AG08396 (cell line): ENCODE measurements at regions not wholly inside any gene's neighbourhood (a gene's known extent, or its start where the extent isn't known, plus 50 kb on each side); places are given as distances from the start of the nearest gene placed in this dataset.
"Not testable (repeated sequence)": the region's sequence is repeated elsewhere in the genome, so short reads cannot be mapped to it uniquely, and the experiment has no call there.

Experiments
- DNase-seq: peaks from one replicate; pipeline ENCODE4 v3.0.0; 2012; ENCODE audit warnings: low spot score, mixed read lengths

DNA sequence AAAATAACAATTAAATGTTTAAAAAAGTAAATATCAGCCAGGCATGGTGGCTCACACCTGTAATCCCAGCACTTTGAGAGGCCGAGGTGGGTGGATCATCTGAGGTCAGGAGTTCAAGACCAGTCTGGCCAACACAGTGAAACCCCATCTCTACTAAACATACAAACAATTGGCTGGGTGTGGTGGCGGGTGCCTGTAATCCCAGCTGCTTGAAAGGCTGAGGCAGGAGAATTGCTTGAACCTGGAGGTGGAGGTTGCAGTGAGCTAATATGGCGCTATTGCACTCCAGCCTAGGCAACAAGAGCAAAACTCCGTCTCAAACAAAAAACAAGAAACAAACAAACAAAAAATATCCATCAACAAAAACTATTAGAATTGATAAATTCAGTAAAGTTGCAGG lies 77.5 kb downstream of the SNX5 start:
- DNase-seq = not testable (repeated sequence)

DNA sequence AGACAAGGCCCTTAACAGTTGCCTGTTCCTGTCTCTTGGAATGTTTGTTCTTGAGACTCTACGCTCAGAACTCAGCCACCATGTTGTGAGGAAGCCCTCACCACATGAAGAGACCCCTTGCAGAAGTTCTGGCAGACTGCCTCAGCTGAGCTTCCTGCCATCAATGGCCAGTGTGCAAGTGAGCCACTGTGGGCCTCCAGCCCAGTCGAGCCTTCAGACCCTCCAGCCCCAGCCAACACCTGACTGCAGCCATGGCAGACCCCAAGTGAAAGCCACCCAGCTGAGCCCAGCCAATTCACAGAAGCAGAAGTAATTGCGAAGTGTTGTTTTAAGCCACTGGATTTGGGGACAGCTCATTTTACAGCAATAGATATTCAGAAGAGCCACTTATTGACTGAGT lies 78.3 kb downstream of the SNX5 start:
- no peak for DNase-seq

DNA sequence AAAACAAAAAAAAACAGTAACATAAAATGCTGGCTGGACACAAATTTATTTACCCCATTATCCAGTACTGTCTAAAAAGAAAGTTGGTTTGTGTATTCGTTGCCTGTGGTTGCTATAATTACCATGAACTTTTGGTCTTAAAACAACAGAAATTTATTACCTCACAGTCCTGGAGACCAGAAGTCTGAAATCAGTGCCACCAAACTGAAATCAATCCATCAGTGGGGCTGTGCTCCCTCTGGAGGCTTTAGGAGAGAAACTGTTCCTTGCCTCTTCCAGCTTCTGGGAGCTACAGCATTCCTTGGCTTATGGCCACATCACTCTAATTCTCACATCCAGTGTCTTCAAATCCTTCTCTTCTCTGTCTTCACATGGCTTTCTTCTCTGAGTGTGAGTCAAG lies 79.4 kb downstream of the SNX5 start:
- no peak for DNase-seq

DNA sequence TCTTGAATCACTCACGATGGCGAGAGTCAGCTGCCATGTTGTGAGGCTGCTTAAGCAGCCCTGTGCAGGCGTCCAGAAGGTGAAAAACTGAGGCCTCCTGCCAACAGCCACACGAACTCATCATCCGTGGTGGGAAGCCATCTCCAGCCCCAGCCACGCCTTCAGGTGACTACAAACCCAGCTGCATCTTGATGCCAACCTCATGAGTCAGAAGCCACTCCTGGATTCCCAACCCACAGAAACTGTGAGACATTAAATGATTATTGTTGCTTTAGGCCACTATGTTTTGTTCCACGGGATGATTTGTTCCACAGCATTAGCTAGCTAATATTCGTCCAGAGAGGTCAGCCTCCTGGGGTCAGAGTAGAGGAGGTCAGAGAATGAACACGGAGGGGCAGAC lies 80.5 kb downstream of the SNX5 start:
- no peak for DNase-seq

DNA sequence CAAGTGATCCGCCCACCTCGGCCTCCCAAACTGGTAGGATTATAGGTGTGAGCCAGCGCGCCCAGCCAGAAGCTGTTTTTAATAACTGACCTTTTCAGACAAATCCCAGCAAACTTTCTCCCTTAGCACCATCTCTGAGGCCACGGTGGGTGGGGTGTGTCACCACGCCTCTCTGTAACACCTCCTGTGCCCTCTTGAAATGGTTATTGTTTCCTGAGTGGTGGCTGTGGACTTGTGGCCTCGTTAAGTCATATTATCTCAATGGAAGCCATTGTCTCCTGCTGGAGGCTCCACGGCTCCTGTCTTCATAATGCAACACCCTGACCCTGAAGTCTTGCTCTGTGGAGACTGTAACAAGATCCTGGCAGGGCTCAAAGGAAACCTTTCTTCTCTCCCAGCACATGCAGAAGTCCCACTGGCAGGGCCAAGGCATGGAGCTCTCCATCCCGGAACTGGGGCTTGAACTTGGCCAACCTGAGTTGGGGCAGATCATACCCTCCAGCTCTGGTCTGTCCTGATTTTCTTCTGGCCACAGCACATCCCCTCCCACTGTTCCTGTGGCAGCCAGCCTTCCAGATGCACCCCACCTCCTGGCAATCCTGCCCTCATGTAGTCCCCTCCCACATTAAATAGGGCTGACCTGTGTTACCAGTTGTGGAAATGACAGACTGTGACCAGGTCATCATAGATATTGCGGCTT lies 81.1 kb downstream of the SNX5 start:
- no peak for DNase-seq

DNA sequence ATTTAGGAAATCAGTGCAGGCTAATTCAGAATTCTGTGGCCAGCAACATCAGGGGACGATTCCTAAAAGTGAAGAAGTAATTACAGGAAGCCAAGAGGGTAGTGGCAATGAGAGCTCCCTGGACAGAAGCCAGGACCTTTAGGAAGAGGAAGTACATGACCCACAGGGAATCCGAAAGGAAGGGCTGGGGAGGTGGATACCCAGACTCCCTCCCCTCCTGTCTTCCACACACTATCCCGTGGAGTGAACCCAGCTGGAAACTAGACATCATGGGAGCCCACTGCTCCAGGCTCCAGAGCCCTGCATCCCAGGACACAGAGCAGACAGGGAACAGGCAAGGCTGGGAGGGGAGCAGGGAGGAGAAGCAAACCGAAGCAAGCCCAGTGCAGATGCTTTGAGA lies 83.0 kb downstream of the SNX5 start:
- no peak for DNase-seq

DNA sequence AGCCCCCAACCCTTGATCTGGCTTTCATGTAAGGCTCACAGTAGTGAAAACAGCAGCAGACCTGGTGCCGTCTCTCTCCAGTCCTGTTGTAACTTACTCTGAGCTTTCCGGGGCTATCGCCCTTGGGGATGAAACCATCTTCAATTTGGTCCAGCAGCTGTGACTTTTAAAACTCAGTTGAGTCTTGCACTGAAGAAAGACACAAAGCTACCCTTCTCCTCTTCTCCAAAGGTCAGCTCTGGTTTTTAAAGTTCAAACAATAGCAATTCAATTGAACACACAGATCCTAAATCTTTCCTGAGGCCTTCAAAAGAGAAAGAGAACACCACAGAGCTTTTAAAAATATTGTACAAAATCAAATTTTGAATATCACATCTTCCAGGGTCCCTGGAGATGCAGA lies 83.5 kb downstream of the SNX5 start:
- no peak for DNase-seq

DNA sequence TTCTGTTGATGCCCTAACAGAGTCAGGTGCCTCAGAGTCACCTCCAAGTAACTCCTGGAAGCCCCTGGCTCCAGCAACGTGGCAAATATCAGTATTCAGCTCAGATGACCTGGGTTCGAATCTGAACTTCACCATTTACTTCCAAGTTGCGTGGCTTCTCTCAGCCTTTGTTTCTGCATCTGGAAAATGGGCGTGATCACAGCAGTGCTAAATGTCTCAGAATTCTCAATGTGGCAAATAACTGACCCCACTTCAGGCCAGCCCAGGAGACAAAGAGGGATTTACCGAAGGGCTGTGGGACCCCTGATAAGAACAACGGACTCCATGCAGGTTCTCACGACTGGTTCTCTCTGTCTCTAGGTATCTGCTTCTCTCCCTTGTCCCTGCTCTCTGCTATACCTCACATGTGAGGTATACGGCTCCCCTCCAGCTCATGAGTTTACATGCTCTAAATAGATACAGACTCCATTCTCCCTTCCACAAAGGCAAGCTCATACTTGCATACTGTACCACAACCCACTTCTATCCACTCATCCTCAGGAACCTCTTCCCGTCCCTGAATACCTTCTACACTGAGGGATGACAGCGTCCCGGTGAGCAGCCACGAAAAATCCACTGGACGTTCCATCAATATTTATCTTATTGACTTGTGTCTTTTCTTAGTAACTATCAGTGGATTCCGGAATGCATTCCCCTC lies 84.1 kb downstream of the SNX5 start:
- DNase-seq = no peak

DNA sequence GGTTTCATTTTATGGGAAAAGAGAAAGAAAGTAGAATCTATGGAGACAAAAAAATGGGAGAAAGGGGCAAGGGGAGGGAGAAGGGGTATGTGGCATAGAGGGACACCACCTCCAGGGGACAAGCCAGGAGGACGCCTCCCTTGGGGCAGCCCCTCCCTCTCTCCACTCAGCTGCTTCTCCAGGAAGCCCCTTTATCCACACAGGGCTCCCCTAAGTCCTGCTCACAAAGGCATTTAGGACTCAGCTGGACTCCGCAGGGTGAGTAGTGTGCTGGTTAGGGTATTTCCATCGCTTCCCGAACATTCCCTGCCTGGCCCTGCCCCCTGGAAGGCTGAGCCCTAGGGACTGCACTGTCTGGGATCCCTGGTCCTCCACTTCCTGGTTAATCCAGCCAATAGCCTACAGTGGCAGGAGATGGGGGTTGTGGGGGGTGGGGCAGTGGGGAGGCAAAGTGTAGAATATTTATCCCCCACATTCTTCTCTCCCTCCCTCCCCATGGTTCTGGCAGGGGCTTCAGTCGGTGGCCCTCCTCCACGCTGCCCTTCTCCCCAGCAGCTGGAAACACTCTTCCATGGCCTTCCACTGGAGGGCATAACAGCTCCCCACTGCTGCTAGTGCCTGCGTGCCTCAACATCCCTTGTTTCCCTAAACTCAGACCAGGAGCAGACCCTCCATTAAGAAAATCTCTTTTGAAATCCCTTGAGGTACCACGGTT lies 84.8 kb downstream of the SNX5 start:
- DNase-seq = no peak

DNA sequence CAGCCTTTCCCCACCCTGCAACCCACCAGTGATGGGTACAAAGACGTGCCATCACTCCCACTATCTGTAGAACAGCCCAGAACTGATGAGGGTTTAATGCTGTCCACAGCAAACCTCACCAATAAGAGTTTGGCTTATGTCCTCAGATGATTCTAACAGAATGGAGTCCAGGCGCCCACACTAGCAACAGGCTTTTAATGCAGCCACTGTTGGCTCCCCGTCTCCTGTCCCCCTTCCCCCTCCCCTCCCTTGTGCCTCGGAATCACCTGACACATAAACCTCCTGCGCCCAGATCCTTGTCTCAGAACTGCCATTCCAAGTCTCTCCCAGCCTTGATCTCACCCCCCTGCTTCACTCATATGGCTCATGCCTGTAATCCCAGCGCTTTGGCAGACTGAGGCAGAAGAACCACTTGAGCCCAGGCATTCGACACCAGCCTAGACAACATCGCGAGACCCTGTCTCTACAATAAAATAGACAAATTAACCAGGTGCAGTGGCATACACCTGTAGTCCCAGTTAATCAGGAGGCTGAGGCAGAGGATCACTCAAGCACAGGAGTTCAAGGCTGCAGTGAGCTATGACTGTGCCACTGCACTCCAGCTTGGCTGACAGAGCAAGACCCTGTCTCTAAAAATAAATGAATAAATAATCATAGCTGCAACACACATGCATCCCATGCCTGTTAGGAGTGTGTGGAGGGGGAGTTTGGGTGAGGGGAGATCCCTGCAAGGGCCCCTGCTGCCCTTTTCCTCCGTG lies 85.6 kb downstream of the SNX5 start:
- no peak for DNase-seq

DNA sequence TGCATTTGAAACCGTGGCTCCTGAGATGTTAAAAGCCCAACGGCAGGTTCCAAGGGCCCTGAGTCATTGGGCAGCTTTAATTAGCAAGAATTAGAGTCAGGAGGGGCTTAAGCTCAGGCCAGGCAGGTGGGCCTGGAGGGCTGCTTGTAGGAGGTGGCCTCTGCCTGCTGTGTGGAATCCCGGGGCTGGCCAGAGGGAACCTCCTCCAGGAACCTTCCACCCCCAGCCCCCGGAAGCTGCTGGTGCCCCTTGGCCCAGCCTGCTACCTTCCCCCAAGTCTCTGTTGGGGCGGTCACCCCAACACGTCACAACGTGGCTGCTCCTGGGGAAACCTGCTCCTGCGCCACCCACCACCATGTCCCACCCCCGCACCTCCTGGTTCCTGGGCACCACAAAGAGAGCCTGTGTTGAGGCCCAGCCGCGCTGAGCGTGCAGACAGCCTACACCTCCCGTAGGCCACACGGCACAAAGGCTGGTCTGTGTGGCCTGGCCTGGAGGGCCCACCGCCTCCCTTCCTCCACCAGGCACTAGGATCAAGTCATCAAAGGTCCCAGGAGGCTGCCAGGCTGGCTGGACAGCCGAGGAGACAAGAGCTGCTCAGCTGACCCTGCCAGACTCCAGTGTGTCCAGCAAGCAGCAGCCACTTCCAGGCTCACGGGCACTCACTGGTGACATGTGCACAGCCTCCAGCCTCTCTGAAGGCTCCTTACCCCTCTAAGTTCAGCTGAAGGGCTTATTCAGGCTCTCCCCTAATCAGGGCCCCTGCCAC lies 86.3 kb downstream of the SNX5 start:
- DNase-seq = no peak

DNA sequence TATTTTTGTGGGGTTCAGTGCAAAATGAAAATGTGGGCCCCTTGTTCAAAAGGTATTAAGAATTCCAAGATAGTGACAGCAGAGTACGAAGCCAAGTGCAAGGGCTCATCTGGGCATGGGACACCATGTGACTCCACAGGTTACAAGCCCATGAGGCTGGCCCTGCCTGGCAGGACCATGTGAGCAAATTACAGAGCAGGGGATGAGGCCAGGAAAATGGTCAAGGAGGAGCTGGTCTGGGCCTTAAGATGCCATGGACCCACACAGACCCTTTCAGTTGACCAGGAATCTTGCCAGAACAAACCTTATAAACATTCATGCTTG lies 86.9 kb downstream of the SNX5 start:
- DNase-seq = no peak

DNA sequence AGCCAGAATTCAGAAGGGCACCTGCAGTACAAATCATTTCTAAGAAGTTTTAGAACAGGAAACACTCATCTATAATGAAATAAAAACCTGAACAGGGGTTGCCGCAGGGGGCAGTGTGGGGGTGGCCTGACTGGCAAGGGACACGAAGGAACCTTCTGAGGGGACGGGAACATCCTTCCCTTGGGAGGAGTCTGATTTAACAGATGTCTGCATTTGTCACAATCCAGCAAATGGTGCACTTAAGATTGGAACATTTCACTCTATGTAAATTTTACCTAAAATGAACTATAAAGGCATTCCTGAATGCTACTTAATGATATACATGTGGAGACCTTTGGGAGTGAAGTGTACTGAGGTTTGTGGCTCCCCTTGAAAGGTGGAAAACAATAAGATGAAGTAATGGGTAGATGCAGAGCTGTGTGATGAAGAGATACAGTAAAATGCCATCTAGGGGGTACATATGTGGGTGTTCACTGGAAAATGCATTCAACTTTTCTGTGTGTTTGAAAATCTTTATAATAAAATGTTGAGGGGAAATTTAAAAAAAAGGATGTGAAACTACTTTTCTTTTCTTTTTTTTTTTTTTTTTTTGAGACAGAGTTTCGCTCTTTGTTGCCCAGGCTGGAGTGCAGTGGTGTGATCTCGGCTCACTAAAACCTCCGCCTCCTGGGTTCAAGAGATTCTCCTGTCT lies 89.5 kb downstream of the SNX5 start:
- no peak for DNase-seq

DNA sequence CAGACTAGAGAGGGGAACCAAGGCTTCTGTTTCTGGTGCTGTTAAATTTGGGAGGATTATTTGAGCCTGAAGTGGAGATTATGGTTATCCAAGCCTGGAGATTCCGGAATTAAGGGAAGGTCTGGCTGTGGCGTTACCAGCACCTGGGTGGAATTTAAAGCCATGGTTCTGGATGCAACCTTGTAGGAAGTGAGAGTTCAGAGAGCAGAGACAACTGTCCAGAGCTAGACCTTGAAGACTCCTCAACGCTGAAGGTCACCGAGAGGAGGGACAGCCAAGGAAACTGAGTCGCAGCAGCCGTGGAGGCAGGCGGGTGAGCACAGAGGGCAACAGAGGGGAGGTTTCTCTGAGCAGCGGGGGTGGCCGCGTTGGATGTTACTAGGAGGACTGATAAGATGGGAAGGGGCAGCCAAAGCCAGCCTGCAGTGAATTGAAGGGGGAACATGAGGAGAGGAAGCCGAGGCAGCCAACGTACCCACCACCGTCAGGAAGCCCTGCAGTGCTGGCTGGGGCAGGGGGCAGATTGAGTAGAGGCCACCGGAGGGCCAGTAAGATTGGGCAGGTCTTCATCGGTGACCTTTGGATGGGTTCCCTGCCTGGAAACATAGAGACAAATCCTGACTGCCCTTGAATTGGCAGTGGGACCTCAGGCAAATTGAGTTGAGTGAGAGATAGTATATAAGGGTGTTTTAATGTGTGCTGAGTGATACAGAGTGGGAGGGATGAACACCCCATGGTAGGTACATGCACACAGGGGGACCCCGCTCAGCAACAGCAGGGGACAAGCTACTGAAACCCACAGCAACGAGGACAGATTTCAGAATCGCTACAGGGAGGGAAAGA lies 90.3 kb downstream of the SNX5 start:
- no peak for DNase-seq

DNA sequence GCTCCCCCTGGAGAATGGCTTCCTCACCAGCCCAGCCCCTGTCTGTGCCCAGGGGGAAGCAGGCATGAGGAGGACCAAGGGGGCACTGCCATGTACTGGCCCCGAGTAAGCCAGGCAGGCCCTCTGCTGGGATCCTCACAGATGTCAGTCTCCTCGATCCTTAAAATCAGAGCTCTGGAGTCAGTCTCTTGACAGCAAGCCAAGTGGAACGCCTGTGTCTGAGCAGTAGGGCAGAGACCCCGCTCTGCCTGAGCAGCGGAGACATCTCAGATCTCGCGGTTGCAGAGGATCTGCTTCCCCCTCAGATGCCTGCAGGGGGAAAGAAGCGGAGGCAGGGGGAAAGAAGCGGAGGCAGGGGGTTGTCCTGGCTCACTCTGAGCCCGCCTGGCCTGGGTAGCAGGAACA lies 92.6 kb downstream of the SNX5 start:
- no peak for DNase-seq

DNA sequence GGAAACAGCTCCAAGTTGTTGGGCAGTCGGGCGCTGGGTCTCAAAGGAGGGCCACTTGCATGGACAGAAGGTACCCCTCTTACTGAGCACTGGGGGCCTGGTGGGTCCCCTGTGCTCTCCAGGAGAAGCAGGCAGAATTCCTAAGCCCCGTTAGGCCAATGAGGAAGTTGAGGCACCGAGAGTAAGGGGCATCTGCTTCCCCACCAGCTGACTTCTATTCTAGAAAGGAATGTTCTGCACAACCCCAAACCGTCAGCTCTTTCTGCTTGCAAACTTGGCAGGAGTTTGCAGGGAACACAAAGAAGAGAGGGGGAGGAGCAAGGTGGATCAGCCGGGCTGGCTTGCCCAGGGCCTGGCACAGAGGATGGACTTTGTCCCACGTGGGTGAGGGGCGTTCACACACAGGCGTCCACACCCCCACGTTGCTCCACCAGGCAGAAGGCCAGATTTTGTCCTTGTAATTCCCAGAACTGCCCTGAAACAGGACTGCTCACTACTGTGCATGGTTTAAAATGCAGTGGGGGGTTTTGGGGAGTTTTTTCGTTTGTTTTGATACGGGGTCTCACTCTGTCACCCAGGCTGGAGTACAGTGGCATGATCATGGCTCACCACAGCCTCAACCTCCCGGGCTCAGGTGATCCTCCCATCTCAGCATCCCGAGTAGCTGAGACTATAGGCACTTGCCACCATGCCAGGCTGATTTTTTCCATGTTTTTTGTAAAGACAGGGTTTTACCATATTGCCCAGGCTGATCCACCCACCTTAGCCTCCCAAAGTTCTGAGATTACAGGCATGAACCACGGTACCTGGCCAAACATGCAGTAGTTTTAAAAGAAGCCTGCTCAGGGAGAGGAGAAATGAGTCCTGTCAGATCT lies 93.3 kb downstream of the SNX5 start:
- DNase-seq = peak; percentile 57

DNA sequence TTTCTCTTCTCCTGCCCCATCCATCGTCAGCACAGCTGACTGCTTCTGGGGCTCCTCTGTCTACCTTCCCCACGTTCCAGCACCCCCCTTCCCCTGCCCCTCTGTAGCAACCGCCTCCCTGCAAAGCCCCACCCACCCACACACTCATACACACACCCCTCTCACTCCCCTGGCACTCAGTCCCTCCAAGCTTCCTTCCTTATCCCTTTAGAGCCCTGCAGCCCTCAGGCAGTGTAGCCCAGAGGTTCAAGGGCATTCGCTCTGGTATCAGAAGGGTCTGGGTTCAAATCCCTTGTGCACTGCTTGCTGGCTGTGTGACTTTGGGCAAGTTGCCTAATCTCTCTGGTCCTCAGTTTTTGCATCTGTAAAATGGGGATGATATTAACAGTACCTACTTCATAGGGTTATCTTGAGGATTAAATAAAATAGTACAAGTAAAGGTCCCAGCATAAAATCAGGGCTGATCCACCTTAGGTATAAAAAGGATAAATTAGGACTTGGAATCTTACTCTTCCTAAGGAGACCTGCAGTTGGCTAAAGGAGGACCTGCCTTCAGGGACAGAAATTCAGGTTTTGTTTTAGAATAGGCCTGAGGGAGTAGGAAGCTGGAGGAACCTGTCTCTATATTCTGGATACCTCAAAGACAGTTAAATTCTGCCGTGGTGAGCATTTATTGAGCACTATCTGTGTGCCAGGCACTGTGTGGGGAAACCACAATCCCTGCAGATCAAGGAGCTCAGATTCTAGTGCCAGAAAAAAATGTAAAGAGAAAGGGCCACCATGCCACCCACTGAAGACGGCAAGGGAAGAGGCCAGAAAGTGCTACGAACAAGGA lies 94.1 kb downstream of the SNX5 start:
- no peak for DNase-seq
